Karpas-422 (cell line): ENCODE measurements at regions not wholly inside any gene's neighbourhood (a gene's known extent, or its start where the extent isn't known, plus 50 kb on each side); places are given as distances from the start of the nearest gene placed in this dataset.

Experiments
- DNase-seq: peaks from one replicate; pipeline ENCODE4 v3.0.0-alpha.2; 2015
- H2AFZ ChIP-seq: fragments of 200-600 bp; sonication (generic); 2 replicates; pipeline ENCODE4 v1.6.1; 2014; ENCODE audit warnings: antibody characterized with exemption, low read length, mixed read lengths
- H3K27ac ChIP-seq: fragments of 200-600 bp; sonication (generic); 2 replicates; pipeline ENCODE4 v1.5.1; 2014; ENCODE audit warnings: mild to moderate bottlenecking, low read length, moderate library complexity
- H3K27me3 ChIP-seq: fragments of 200-600 bp; sonication (generic); 2 replicates; pipeline ENCODE4 v1.6.1; 2014; ENCODE audit warnings: low read length, mixed read lengths
- H3K36me3 ChIP-seq: fragments of 200-600 bp; sonication (generic); 2 replicates; pipeline ENCODE4 v1.6.1; 2014; ENCODE audit warnings: low read length, mixed read lengths; ENCODE audit not compliant: insufficient read depth
- H3K4me1 ChIP-seq: fragments of 200-600 bp; sonication (generic); 2 replicates; pipeline ENCODE4 v1.6.1; 2014; ENCODE audit warnings: mild to moderate bottlenecking, low read length, mixed read lengths
- H3K4me2 ChIP-seq: fragments of 200-600 bp; sonication (generic); 2 replicates; pipeline ENCODE4 v1.6.1; 2014; ENCODE audit warnings: low read length, low read depth, mild to moderate bottlenecking; ENCODE audit not compliant: poor library complexity, severe bottlenecking
- H3K4me3 ChIP-seq: fragments of 200-600 bp; sonication (generic); 2 replicates; pipeline ENCODE4 v1.5.1; 2014; ENCODE audit warnings: mild to moderate bottlenecking, antibody characterized with exemption, low read length, mixed read lengths
- H3K79me2 ChIP-seq: fragments of 200-600 bp; sonication (generic); 2 replicates; pipeline ENCODE4 v1.6.1; 2014; ENCODE audit warnings: mild to moderate bottlenecking, low read length, mixed read lengths
- H3K9ac ChIP-seq: fragments of 200-600 bp; sonication (generic); 2 replicates; pipeline ENCODE4 v1.6.0; 2014; ENCODE audit warnings: low read length
- H3K9me2 ChIP-seq: fragments of 200-600 bp; sonication (generic), shearing (Covaris generic); replicated peaks from 2 replicates; pipeline ENCODE4 v1.6.0; 2014; ENCODE audit warnings: mild to moderate bottlenecking, low read length, moderate library complexity; ENCODE audit not compliant: insufficient read depth
- H3K9me3 ChIP-seq: fragments of 300-700, 200-600 bp; sonication (generic); 2 replicates; pipeline ENCODE4 v1.6.1; 2014; ENCODE audit warnings: low read length, mixed read lengths
- H4K20me1 ChIP-seq: fragments of 200-600 bp; sonication (generic); 2 replicates; pipeline ENCODE4 v1.6.1; 2014; ENCODE audit warnings: mild to moderate bottlenecking, antibody characterized with exemption, low read length, low read depth; ENCODE audit not compliant: insufficient read depth

DNA sequence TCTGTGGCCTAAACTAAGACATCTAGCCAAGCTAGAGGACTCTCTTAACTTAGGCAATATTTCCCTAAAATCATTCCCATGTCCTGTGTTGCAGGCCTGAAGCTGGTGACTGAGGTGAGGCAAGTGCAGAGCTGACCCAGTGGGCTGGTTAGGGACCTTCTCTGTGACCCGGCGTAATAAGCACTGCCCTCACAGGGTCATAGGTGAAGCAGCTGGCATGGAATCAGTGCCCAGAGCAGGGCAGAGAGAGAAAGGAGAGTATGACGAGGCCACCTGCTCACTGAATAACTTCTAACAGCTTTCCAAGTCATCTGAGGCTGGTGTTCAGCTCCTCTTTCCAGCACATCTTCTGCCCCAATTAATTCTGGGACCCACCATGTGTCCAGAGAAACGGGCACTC lies 197.0 kb downstream of the ANAPC1 start:
- H3K9ac ChIP-seq = no peak overlapping the region
- H3K36me3 ChIP-seq = no peaks in the 10 kb centered on the region
- H3K4me2 ChIP-seq = no peak overlapping the region
- no peaks in the 10 kb centered on the region for H3K9me3 ChIP-seq
- no peaks in the 10 kb centered on the region for H3K9me2 ChIP-seq
- no peak for DNase-seq
- H3K27ac ChIP-seq = no peak overlapping the region
- H3K4me1 ChIP-seq = no peaks in the 10 kb centered on the region
- no peak overlapping the region for H2AFZ ChIP-seq
- H3K79me2 ChIP-seq = no peaks in the 10 kb centered on the region
- H3K27me3 ChIP-seq = no peaks in the 10 kb centered on the region
- no peak overlapping the region for H3K4me3 ChIP-seq
- 0 out of 2 replicates have a peak, but pooled peaks cover 4% of the 10 kb centered on the region for H4K20me1 ChIP-seq

GRCh38 chr2:111687911-111688310 lies 196.1 kb downstream of the ANAPC1 start:
- no peak for DNase-seq
- H3K9ac ChIP-seq = no peak overlapping the region
- H4K20me1 ChIP-seq = 0 out of 2 replicates have a peak, but pooled peaks cover 4% of the 10 kb centered on the region
- no peaks in the 10 kb centered on the region for H3K9me2 ChIP-seq
- no peaks in the 10 kb centered on the region for H3K79me2 ChIP-seq
- no peak overlapping the region for H3K27ac ChIP-seq
- no peaks in the 10 kb centered on the region for H3K36me3 ChIP-seq
- no peaks in the 10 kb centered on the region for H3K9me3 ChIP-seq
- no peak overlapping the region for H2AFZ ChIP-seq
- H3K4me1 ChIP-seq = no peaks in the 10 kb centered on the region
- no peaks in the 10 kb centered on the region for H3K27me3 ChIP-seq
- H3K4me2 ChIP-seq = no peak overlapping the region
- no peak overlapping the region for H3K4me3 ChIP-seq

GRCh38 chr2:111688482-111688881 lies 195.5 kb downstream of the ANAPC1 start:
- no peaks in the 10 kb centered on the region for H3K79me2 ChIP-seq
- H3K27me3 ChIP-seq = no peaks in the 10 kb centered on the region
- H3K4me3 ChIP-seq = no peak overlapping the region
- no peaks in the 10 kb centered on the region for H3K9me2 ChIP-seq
- 0 out of 2 replicates have a peak, but pooled peaks cover 4% of the 10 kb centered on the region for H4K20me1 ChIP-seq
- H3K4me2 ChIP-seq = no peak overlapping the region
- no peak overlapping the region for H2AFZ ChIP-seq
- H3K4me1 ChIP-seq = no peaks in the 10 kb centered on the region
- no peak overlapping the region for H3K9ac ChIP-seq
- no peak for DNase-seq
- no peaks in the 10 kb centered on the region for H3K36me3 ChIP-seq
- no peaks in the 10 kb centered on the region for H3K9me3 ChIP-seq
- H3K27ac ChIP-seq = no peak overlapping the region

DNA sequence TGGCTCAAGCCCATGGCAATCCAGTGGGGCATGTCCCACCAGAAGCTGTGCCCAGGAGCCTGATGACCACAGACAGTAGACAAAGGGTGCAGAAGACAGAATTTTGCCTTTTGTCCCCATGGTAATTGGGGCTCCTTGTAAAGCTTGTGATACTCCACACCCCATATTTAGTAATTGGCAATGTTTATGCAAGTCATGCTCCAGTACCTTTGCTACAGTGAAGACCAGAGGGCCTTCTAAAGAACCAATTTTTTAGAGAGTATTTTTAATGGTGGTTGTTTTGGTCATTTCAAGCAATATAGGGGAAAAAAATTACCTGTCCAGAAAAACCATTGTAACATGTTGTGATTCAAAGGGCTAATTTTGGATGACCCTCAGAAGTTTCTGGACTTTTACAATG lies 194.8 kb downstream of the ANAPC1 start:
- DNase-seq = no peak
- H3K27me3 ChIP-seq = no peaks in the 10 kb centered on the region
- no peak overlapping the region for H2AFZ ChIP-seq
- H4K20me1 ChIP-seq = 0 out of 2 replicates have a peak, but pooled peaks cover 4% of the 10 kb centered on the region
- no peaks in the 10 kb centered on the region for H3K4me1 ChIP-seq
- H3K79me2 ChIP-seq = no peaks in the 10 kb centered on the region
- H3K9me2 ChIP-seq = no peaks in the 10 kb centered on the region
- no peaks in the 10 kb centered on the region for H3K36me3 ChIP-seq
- no peak overlapping the region for H3K9ac ChIP-seq
- no peak overlapping the region for H3K4me3 ChIP-seq
- H3K9me3 ChIP-seq = no peaks in the 10 kb centered on the region
- no peak overlapping the region for H3K4me2 ChIP-seq
- H3K27ac ChIP-seq = no peak overlapping the region

DNA sequence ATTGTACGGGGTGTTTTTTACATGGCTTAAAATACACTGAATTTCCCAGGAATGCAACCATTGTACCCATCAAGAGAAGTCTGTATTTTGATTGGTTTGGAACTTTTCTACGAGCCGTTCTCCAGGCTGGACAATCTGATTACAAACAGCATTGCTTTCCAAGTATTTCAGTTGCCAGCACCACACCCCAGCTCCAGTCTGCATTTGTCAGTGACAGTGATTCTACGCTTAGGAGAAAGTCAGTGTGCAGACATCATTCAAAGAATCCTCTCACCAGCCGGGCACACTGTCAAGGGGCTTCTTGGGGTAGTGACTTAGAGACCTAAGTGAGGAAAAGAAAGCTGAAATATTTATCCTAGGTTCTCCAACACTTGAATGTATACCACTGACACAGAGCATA lies 194.1 kb downstream of the ANAPC1 start:
- H3K4me3 ChIP-seq = no peak overlapping the region
- no peak overlapping the region for H2AFZ ChIP-seq
- no peaks in the 10 kb centered on the region for H3K79me2 ChIP-seq
- H3K4me1 ChIP-seq = no peaks in the 10 kb centered on the region
- H3K4me2 ChIP-seq = no peak overlapping the region
- DNase-seq = no peak
- no peaks in the 10 kb centered on the region for H3K27me3 ChIP-seq
- H3K9me3 ChIP-seq = no peaks in the 10 kb centered on the region
- H3K9ac ChIP-seq = no peak overlapping the region
- H3K36me3 ChIP-seq = no peaks in the 10 kb centered on the region
- H3K9me2 ChIP-seq = no peaks in the 10 kb centered on the region
- H4K20me1 ChIP-seq = 0 out of 2 replicates have a peak, but pooled peaks cover 4% of the 10 kb centered on the region
- H3K27ac ChIP-seq = no peak overlapping the region

DNA sequence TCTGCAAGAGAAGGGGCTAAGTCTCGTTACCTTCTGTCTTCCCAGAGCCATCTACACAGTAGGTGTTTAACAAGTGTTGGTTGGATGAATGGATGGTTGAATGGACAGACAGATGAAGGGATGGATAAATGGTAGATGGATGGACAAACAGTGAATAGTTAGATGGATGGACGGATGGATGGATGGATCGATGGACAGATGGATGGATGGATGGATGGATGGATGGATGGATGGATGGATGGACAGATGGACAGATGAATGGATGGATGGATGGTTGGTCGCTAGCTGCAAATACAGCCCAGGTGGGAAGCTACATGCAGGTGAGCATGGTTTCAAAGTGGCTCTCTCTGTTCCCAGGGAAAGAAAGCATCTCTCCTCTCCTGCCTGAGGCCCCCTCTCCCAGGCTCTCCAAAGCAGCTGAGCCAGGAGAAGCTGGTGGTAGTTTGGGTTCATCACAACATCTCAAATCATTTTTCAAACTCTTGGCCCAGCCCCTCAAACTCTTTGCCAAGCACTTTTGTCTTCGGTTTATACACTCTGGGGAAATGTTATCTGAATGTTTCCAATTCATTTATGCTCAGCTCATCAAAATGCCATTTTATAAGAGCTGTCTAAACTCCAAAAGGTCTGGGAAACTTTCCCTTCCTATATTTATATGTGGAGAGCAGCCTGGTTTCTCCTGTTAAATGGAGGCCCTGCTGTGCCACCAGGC lies 192.7 kb downstream of the ANAPC1 start:
- Histone ChIP-seq H3K4me2 (no peak overlapping the region), H3K36me3 (no peaks in the 10 kb centered on the region), H3K9me3 (no peaks in the 10 kb centered on the region), H4K20me1 (0 out of 2 replicates have a peak, but pooled peaks cover 4% of the 10 kb centered on the region), H3K4me1 (no peaks in the 10 kb centered on the region), H3K27ac (no peak overlapping the region), H3K9me2 (no peaks in the 10 kb centered on the region), H3K9ac (no peak overlapping the region), H3K27me3 (no peaks in the 10 kb centered on the region), H3K4me3 (no peak overlapping the region), H3K79me2 (no peaks in the 10 kb centered on the region), H2AFZ (no peak overlapping the region)
- DNase-seq = no peak

GRCh38 chr2:111692311-111692710 lies 191.7 kb downstream of the ANAPC1 start:
- Histone ChIP-seq H2AFZ (no peak overlapping the region), H3K27me3 (no peaks in the 10 kb centered on the region), H3K9me3 (no peaks in the 10 kb centered on the region), H3K79me2 (no peaks in the 10 kb centered on the region), H3K36me3 (no peaks in the 10 kb centered on the region), H3K9me2 (no peaks in the 10 kb centered on the region), H3K9ac (no peak overlapping the region), H3K27ac (no peak overlapping the region), H4K20me1 (no peaks in the 10 kb centered on the region), H3K4me3 (no peak overlapping the region), H3K4me2 (no peak overlapping the region), H3K4me1 (no peaks in the 10 kb centered on the region)
- no peak for DNase-seq

DNA sequence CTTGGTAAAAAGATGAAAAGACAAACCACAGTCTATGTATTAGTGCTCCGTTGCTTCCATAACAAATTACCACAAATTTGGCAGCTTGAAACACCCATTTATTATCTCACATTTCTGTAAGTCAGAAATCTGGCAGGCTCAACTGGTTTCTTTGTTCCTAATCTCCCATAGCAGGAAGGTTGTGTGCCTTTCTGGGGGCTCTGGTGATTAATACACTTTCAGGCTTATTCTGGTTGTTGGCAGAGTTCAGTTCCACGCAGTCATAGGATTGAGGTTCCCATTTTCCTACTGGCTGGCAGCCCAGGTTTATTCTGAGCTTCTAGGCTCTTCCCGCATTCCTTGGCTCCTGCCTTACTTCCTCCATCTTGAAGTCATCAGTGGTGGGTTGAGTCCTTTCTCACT lies 189.3 kb downstream of the ANAPC1 start:
- Histone ChIP-seq H3K27ac (no peak overlapping the region), H3K4me3 (no peak overlapping the region), H3K9ac (no peak overlapping the region), H3K9me2 (no peaks in the 10 kb centered on the region), H3K4me1 (peaks cover 5% of the 10 kb centered on the region), H3K79me2 (no peaks in the 10 kb centered on the region), H2AFZ (no peak overlapping the region), H3K9me3 (no peaks in the 10 kb centered on the region), H3K4me2 (no peak overlapping the region), H3K36me3 (no peaks in the 10 kb centered on the region), H3K27me3 (no peaks in the 10 kb centered on the region), H4K20me1 (no peaks in the 10 kb centered on the region)
- DNase-seq = no peak
